GM19463 (cell line): ENCODE measurements at regions not wholly inside any gene's neighbourhood (a gene's known extent, or its start where the extent isn't known, plus 50 kb on each side); places are given as distances from the start of the nearest gene placed in this dataset.

Experiments
- ATAC-seq: cut with Tn5 transposase; IDR thresholded peaks from one replicate; pipeline ENCODE4 v1.9.1; 2021; ENCODE audit warnings: mild to moderate bottlenecking, moderate library complexity; ENCODE audit not compliant: unreplicated experiment

GRCh38 chr22:25365491-25366261 lies 146.2 kb downstream of the CRYBB2 start:
- ATAC-seq, result no peak

GRCh38 chr22:25366408-25366807 lies 147.0 kb downstream of the CRYBB2 start:
- ATAC-seq, result no peak

GRCh38 chr22:25366876-25367466 lies 147.5 kb downstream of the CRYBB2 start:
- no peak for ATAC-seq

DNA sequence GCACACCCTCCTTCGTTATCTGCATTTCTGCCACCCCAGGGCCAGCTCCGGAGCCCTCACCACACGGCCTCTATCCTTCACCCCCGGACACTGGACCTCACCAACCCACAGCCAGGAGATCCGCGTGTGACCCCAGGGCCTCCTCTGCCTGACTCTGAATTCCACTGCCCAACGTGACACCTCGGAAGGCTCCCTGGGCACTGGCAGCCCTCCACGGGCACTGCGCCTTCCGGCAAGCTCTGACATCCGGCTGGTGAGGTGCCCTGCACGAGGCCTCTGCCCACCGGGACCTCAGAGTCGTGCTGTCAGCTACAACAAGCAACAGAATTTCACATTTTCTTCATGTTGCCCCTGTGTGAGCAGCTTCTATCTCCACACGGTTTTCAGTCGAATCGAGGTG lies 148.3 kb downstream of the CRYBB2 start:
- ATAC-seq, result no peak

DNA sequence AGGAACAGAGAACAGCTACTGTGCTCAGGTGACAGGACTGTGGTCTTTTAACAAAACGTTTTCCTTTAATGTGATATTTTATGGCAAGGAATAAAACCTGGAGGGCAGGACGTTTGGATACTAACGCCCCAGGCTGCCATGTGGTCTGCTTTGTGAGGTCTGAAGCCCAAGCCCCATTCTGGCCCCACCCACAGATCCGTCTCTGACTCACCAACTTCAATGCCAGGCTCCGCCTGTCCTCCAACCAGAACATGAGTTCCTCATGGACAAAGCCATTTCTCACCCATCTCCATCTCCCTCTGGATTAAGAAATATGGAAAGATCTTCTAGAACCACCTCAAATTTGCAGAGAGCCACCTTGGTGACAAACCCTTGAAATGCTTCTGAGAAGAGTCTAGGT lies 148.8 kb downstream of the CRYBB2 start:
- ATAC-seq, result no peak

DNA sequence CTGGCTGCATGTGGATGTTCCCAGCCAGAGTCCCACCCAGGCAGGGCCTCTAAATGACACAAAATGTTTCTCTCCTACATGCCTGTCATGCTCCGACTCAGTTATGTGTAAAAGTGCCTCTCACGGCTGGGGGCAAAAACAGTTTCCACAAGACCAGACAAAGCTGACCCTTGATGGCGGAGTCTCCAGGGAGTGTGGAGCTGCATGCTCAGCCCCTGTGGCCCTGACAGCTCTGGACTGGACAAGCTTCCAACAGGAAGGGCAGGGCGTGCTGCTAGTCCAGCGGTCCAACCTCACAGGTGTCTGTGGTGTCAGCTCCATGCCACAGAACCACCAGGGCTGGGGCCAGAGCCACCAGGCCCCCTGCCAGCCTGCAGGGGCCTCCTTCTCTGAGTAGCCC lies 149.6 kb downstream of the CRYBB2 start:
- no peak for ATAC-seq

DNA sequence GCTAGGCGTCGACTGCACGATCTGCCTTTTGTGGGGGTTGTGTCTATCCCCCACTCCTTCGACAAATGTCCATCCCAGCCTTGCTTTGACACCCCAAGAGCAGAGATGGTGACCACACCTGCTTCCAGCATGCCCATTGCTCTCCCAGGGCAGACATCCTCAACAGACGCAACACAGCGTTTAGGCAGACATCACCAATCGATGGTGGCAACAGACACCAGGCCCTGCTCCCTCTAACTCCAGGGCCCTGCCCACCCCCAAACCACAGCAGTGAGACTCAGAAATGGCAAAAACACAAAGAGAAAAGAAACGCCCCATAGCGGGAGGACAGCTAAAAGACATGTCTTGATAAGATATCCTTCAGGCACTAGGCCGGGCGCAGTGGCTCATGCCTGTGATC lies 150.9 kb downstream of the CRYBB2 start:
- no peak for ATAC-seq

DNA sequence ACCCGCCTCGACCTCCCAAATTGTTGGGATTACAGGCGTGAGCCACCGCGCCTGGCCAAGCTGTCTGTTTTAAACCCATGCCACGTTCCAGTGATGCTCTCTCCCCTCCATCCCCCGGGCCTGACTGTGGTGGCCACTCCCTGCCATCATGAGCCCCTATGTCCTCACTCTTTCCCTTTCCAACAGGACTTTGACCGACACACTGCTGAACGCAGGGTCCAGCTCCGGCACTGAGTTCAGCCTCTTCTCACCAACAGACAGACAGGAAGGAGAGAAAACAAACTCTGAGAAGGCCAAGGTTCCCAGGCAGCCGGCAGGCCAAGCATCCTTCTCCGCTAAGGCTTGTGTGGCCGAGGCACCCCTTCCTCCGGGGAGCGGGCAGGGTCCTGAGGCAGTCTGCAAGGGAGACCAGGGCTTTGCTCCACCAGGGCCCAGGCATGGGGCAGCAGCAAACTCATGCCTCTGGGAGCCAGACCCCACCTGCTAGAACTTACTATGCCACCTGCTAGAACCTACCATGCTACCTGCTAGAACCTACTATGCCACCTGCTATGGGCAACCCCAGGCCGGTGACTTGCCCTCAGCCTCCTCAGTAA lies 152.7 kb downstream of the CRYBB2 start:
- ATAC-seq, result no peak

DNA sequence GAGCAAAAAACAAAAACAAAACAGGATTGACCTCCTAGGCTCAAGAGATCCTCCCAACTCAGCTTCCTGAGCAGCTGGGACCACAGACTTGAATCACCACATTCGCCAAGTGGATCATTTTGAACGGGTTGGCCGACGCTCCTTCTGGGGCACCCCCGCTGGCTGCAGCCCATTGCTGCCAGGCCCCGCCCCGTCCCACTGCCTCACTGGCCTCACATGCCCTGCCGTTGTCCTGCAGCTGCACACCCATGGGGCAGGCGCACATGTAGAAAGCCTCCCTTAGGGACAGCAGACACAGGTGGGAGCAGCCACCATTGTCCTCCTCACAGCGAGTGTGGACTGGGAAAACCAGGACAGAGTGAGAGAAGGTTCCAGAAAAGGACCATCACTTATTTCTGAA lies 154.5 kb downstream of the CRYBB2 start:
- ATAC-seq, result no peak

GRCh38 chr22:25374869-25375268 lies 155.4 kb downstream of the CRYBB2 start:
- no peak for ATAC-seq

- ATAC-seq, result no peak
Measured at GRCh38 chr22:25375683-25376082, 156.2 kb downstream of the CRYBB2 start.

- ATAC-seq, result no peak
Measured at GRCh38 chr22:25377699-25378098, 158.3 kb downstream of the CRYBB2 start.

- no peak for ATAC-seq
Measured at GRCh38 chr22:25380122-25380747, 160.8 kb downstream of the CRYBB2 start.

DNA sequence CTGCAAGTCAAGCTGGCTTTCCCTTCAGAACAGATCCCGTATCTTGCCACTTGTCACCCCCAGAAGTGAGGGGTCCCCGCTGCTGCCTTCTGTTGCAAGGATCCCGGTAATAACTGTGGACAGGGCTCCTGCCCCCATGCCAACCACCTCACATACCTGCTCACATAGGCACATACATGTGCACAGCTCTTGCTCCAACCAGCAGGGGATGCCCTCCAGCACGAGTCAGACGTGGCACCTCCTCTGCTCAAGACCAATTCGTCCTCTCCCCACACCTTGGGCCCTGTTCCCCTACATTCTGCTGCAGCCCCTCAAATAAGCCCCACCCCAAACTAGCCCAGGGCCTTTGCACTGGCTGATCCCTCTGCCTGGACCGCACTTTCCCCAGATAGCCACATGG lies 163.3 kb downstream of the CRYBB2 start:
- no peak for ATAC-seq

DNA sequence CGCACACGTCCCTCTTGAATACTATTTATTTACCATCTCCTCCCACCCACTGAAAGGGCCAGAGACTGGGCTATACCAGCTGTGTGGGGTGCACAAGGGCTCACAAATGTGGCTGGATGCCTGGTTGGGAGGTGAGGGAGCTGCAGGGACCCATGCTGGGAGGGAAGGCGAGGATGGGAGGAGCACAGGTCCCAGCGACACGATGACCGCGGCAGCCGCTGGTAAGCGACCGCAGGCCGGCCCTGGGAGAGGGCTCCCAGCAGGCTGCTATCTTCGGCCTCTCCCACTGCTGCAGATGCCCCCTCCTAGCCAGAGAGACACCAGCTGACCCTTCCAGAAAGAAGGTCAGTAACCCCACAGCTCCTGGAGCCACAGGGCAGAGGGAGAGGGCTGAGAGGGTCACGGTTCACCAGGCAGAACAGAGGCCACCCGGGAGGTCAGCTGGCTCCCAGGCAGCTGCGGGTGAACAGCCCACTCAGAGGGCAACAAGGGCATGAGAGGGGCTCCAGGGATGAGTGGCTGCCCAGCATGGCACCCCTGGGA lies 163.9 kb downstream of the CRYBB2 start:
- ATAC-seq, result no peak

- no peak for ATAC-seq
Measured at GRCh38 chr22:25383892-25384291, 164.5 kb downstream of the CRYBB2 start.

- ATAC-seq, result no peak
Measured at GRCh38 chr22:25386538-25386884, 167.1 kb downstream of the CRYBB2 start.

DNA sequence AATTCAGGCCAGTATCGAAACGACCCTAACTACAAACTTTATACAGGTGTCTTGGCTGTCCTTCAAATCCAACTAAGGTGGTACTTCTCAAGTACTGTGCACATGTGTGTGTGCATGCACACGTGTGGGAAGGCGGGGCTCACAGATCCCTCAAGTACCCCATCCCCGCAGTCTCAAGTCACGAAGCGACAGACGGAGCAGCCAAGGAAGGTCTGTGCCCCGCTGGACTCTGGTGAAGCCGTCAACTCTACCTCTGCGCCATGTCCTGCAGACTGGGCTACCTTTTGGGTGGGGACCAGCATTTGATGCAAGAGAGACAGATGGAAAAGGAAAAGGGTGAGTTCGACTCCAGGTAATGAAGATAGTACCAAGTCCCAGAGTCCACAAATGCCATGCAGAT lies 169.0 kb downstream of the CRYBB2 start:
- no peak for ATAC-seq

- no peak for ATAC-seq
Measured at GRCh38 chr22:25388866-25389540, 169.6 kb downstream of the CRYBB2 start.

DNA sequence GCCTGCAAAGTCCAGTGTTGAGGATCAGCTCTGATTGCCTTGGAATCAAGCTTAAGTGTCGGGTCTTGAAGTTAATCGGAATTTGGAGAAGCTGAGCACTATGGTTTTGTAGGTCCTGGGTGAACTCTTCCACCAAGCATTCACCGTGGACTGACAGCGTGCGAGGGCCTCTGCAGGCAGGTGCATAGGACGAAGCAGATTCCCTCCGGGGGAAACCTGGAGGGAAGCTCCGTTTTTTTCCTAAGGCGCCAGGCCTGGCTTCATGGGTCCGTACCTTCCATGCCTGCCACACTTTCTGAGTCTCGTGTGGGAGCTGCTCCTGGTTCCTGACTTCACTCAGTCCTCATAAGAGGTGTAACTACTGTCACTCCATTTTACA lies 170.1 kb downstream of the CRYBB2 start:
- ATAC-seq, result no peak
